Amygdala (tissue), 56 donors: ENCODE measurements at regions not wholly inside any gene's neighbourhood (a gene's known extent, or its start where the extent isn't known, plus 50 kb on each side); places are given as distances from the start of the nearest gene placed in this dataset.
"Not testable (repeated sequence)": the region's sequence is repeated elsewhere in the genome, so short reads cannot be mapped to it uniquely, and the experiment has no call there.

Source experiments
- DNase-seq, 56 donors: peaks; one replicate each; lab custom pipeline; 2025; lab: John Stamatoyannopoulos, UW

DNA sequence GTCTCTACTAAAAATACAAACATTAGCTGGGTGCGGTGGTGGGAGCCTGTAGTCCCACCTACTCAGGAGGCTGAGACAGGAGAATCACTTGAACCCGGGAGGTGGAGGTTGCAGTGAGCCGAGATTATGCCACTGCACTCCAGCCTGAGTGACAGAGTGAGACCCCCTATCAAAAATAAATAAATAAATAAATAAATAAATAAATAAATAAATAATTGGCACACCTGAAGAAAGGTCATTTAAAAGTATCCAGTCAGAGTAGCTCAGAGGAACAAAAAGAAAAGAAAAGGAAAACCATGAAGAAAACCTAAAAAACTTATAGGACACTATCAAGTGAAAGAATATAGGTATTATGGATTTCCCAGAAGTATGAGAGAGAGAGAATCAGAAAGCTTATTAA is 330.1 kb upstream of the AR start:
- not testable (repeated sequence) for DNase-seq

DNA sequence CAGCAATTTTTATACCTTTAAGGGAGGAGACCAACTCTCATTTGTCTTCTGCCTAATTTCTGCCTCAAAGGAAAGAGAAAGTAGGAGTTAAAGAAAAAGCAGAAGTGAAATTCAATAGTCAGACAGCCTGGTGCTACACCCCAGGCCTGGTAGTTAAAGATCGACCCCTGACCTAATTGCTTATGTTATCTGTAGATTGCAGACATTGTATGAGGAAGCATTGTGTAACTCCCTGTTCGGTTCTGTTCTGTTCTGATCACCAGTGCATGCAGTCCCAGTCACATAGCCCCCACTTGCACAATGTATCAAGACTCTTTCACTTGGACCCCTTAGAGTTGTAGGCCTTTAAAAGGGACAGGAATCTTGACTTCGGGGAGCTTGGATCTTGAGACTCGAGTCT is 335.9 kb upstream of the AR start:
- DNase-seq, result no peak

DNA sequence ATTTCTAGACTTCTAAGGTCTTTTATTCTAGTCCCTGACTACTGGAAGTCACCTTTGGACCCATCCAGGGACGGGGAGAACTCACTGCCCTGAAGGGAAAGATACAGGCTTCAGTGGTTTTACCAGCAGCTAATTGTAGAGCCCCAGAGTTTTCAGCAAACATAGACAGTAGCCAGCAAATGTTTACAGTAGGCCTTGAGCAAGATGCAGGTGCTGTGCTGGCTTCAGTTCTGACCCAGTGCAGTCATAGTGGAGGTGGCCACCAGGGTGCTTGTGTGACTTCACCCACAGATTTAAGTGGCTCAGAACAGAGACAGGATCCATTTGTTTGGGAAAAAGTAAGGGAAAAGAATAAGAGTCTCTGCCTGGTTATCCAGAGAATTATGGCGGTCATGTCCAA is 384.4 kb upstream of the AR start:
- DNase-seq, result no peak

DNA sequence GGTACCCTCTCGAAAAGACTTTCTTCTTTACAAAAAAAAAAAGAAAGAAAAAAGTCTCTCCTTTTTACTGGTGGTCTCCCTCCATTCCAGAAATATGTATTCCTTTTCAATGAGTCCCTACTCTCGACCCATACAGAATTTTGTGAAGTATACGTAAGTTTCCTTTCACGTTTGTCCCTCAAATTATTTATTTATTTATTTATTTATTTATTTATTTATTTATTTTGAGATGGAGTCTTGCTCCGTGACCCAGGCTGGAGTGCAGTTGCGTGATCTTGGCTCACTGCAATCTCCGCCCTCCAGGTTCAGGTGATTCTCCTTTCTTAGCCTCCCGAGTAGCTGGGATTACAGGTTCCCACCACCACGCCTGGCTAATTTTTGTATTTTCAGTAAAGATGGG is 429.2 kb upstream of the AR start:
- DNase-seq, result no peak

DNA sequence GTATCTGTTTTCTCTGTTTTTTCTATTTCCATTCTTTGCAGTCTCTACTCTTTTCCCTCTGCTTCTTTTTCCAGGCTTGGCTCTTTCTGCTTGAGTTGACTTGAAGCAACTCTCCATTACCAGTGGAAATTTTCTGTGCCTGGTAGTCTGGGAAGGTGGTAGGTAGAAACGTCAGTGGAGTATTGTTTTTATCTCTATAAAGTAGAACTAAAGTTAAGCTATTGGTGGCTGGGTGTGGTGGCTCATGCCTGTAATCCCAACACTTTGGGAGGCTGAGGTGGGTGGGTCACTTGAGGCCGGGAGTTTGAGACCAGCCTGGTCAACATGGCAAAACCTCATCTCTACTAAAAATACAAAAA is 438.1 kb upstream of the AR start:
- no peak for DNase-seq

DNA sequence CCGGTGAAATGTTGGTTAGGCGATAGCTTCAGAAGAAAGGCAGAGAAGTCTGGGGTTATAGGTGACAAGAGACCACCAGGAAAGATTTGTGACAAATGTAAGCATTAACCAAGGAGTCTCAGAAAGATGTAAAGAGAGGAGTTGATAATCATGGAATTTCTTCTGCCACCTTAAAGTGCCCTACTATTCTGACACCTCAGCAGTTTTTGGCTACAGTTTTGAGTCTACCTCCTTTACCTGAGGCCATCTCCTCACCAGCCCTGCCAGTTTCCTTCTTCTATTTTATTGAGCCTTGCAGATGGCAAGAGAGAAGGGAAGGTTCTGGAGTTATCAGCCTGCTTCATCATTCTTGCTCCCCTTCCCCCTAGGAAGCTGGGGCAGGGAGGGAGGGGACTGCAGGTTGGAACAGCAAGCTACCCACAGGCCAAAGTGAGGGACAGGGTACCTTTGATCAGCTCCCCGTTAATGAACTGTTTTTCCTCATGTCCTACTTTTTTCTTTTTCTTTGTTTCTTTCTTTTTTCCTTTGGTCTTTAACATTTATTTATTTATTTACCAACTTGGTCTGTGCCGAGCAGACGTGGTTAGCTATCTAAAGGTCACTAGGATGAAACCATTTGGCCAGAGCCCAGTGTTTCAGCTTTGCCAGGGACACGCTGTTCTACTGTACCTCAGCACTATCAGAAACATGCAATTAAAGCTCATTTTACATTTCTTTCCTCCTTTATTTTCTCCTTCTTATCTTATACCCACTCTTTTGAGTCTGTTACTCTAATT is 438.7 kb upstream of the AR start:
- no peak for DNase-seq

DNA sequence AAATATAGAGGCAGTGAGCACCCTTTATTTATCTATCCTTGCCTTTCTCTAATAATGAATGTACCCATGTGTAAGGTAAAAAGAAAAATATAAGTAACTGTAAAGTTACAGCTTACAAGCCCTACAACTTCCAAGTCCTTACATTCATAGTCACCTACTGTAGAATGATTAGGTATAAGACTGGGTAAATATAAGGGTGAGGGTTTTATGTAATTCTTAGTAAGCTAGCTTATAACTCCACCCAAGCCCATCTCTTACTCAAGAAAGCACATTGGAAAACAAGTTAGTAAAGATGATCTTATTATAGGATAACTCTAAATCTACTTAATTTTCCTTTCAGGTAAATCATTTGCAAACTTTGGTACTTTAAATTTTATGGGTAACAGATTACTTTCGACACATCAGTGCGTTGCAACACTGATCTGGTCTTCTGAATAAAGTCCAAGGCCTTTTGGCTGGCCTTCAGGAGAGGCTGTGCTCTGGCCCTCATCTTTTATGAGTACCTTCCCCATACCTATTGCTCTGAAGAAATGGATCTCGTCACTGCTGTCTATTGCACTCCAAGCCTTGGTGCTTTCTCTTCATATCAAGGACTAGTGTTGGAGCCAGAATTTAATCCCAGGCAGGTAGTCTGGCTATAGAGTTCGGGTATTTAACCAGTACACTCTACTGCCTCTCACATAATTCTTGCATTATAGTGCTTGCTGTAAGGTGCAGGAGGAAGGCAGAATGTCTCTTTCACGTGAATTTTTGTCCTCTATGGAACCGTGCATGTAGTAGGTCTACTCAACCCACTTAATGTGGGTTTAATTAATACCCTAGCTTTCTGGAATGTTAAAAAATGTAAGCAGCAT is 443.6 kb upstream of the AR start:
- DNase-seq, result no peak

DNA sequence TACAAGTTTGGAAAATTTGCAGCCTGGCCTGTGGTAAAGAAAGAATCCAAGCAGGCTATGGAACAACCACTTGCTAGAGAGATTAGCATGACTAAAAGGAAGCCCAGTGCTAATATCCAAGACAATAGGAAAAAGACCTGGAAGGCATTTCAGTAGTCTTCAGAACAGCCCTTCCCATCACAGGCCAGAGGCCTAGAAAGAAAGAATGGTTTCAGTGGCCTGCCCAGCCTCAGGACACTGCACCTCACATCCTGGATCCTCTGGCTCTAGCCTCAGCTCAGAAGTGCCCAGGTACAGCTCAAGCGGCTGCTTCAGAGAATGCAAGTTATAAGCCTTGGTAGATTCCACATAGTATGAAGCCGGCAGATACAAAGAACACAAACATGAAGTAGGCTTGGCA is 449.8 kb upstream of the AR start:
- no peak for DNase-seq

DNA sequence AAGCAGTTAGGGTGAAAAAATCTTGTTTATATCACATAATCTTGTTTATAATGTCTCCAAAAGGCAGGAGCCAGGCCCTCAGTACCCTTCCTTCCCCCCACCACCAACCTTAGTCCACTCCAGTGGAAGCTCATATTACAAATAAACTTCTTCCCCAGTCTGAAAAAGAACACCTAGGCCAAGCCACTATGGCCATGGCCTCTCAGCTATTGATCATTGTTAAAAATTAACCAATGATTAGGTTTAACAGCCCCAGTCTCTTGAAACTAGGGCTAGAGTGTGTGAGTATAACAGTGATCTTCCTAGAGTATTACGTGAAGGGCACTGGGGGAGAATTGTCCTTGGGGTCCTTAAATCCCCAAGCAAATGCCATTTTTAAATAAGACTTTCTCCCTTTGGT is 411.9 kb upstream of the EDA2R start:
- no peak for DNase-seq

DNA sequence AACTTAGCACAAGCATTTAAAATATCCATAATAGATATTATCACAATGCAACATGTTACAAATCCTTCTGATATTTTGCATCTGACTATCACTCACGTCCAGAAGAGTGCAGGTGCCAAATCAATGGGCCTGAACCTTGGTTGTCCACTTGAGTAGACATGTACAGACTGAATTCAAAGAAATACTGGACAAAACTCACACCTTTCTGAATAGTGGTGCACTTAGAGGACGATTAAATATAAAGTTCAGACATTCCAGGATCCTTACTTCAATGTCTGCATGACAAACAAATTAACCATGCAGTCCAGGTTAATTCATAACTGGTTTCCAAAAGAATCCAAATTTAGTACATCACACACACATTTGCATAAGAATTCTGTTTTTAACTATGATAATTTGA is 406.0 kb upstream of the EDA2R start:
- DNase-seq, result no peak

DNA sequence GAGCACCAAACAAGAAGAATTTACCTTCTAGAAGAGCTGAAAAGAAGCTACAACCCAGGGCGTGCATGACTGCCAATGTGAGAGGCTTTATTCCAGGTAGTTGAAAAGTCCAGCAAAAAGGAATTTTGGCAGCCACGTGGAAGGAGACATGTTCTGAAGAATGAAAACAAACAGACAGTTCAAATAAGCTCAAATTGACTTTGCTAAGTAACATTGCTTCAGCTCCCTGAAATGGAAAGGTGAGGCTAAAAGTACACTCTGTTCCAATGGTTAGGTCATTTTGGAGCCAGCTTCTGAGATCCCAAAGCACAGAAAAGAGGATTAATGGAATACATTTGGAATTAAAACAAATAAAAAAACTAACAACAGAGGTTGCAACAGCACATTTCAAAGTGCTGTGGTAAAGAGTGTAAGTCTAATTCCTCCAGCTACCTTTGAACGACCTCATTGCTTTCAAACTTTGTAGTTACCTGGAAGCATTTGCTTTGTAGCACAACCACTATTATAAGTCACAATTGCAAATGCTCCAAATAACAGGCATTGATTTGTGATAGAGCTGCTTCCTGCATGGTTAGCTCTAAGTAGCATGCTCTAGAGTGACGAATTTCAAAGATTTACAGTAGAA is 405.3 kb upstream of the EDA2R start:
- no peak for DNase-seq

DNA sequence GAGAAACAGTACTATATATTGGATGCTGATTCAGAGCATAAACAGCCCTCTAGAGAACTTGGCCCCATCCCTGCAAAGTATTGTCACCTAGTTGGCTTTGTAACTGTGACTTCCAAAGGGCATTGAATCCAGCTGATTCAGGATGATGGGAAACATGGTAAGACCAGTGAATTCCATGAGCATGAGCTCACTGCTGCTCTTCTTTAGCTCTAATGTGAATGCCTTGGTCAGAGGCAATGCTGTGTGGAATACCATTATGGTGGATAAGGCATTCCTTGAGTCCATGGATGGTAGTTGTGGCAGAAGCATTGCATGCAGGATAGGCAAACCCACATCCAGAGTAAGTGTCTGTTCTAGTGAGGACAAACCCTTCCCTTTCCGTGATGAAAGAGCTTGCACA is 365.6 kb upstream of the EDA2R start:
- DNase-seq, result no peak

DNA sequence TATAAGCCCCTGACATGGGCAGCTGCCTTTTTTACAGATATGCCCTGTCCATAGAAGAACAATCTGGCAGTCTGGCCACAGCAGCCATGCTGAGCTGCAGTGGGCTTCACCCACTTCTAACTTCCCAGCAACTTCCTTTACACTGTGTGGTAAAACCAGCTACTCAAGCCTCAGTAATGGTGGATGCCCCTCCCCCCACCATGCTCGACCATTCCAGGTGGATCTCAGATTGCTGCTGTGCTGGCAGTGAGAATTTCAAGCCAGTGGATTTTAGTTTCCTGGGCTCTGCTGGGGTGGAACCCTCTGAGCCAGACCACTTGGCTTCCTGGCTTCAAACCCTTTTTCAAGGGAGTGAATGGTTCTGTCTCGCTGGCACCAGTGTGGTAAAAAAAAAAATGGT is 355.9 kb upstream of the EDA2R start:
- no peak for DNase-seq

DNA sequence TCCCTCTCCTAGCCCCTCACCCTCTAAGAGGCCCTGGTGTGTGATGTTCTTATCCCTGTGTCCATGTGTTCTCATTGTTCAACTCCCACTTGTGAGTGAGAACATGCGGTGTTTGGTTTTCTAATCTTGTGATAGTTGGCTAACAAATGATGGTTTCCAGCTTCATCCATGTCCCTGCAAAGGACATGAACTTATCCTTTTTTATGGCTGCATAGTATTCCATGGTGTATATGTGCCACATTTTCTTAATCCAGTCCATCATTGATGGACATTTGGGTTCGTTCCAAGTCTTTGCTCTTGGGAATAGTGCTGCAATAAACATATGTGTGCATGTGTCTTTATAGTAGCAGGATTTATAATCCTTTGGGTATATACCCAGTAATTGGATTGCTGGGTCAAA is 353.2 kb upstream of the EDA2R start:
- DNase-seq, result not testable (repeated sequence)

DNA sequence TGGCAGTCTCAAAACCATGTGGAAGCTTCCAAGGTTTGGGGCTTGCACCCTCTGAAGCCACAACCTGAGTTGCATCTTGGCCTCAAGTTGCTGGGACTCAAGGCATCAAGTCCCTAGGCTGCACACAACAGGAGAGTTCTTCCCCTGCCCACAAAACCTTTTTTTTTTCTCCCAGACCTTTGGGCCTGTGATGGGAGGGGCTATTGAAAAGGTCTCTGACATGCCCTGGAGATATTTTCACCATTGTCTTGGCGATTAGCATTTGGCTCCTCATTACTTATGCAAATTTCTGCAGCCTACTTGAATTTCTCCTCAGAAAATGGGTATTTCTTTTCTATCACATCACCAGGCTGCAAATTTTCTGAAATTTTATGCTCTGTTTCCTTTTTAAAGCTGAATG is 349.5 kb upstream of the EDA2R start:
- no peak for DNase-seq

DNA sequence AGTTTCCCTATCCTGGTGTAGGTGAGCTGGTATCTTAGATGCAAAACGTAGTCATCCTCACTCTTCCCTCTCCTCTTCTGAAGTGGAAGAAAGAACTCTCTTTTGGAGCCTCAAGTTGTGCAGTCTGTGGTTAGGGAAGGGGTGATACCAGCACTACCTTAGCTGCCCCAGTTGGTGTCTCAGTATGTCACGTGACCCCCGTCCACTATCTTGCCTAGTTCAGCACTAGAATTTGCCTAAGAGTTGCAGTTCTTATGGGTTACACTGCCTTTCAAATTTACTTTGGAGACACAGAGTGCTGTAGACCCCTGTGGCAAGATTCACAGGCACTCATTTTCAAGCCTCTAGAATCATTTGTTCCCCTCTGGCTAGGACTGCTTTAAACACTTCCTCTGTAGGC is 322.8 kb upstream of the EDA2R start:
- no peak for DNase-seq

DNA sequence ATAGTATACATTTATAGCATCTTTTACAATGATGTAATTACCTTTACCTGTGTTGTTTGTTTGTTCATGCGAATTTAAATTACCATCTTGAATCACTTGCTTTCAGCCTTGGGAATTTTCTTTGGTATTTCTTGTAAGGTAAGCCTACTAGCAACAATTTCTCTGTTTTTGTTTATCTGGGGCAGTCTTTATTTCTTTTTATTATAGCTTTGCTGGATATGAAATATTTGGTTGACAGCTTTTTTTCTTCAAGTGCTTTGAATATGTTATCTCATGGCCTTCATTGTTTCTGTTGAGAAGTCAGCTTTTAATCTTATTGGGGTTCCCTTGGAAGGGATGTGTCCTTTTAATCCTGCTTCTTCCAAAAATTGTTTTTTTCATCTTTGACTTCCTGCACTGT is 292.8 kb upstream of the EDA2R start:
- DNase-seq, result no peak

DNA sequence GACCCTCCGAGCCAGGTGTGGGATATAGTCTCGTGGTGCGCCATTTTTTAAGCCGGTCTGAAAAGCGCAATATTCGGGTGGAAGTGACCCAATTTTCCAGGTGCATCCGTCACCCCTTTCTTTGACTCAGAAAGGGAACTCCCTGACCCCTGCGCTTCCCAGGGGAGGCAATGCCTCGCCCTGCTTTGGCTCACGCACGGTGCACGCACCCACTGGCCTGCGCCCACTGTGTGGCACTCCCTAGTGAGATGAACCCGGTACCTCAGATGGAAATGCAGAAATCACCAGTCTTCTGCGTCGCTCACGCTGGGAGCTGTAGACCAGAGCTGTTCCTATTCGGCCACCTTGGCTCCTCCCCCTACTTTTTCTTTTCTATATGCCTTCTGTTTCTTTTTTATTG is 291.6 kb upstream of the EDA2R start:
- not testable (repeated sequence) for DNase-seq

DNA sequence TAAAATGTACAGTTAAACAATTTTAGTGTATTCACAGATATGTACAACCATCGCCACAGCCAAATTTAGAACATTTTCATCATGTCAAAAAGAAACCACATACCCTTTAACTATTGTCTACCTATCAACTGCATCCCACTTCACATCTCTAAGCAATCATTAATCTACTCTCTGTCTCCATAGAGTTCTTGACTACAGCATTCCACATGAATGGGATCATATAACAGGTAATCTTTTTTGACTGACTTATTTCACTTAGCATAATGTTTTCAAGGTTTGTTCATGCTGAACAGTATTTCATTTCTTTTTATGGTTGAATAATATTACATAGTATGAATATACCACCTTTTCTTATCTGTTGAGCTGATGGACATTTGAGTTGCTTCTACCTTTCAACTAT is 281.4 kb upstream of the EDA2R start:
- no peak for DNase-seq

DNA sequence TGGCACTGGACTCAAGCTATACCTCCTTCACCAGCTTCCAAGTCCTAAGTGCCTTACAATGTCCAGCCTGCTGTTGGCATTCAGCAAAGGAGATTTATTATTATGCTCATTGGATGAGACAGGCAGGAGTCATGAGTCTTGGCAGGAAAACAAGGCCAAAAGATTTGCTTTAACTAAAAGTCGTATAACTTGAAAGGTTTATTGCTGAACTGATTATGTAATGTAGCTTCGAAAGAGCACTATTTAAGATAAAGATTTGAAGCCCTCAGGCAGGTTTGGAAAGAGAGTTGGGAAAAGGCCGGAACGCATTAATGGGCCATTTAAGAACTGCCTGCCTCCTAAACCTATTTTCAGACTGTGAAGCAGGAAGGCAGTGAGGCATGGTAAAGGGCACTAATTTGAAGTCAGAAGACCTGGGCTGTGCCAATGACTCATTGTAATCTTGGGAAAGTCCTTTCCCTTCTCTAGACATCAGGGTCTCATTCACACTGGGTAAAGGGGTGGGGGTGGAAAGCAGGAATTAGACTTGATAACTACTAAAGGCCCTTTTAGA is 280.5 kb upstream of the EDA2R start:
- no peak for DNase-seq

DNA sequence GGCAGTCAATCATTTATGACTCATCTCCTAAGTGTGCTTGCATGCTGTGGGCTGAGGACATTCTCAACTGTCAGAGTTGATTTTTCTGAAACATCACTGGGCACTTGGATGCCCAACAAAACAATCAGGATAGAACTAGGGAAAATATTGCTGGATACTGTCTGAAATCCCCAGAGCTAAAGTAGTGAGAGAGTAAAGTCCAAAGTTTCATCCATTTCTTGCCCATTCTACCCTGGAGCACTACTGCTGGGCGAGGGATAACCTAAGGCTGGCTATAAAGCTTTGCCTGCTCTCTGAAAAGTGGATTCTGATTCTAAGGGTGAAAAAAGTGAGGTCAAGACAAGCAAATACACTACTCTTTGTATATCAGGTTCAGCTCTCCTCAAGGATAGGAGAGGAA is 279.6 kb upstream of the EDA2R start:
- DNase-seq, result no peak

DNA sequence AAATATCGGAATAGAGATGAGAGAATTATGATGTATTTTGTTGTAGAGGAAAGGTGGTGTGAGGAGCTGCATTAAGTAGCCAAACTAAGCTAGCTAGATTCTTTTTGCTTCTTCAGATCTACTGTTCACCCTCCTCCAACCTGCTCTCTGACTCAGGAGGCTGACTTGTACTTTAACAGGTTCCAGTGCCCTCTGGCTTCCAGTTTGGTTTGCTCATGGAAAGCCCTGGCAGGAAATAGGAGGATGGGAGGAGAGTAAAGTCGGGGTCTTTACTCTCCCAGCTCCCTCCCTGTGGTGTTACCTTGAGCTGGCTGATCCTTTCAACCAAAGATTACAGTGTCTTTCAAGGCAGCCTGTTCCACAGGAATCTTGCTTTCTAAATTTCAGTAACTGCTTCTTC is 277.0 kb upstream of the EDA2R start:
- no peak for DNase-seq
